Esophagus squamous epithelium (tissue), 5 donors: ENCODE measurements at regions not wholly inside any gene's neighbourhood (a gene's known extent, or its start where the extent isn't known, plus 50 kb on each side); places are given as distances from the start of the nearest gene placed in this dataset.

ENCODE experiments used
- DNase-seq: peaks from one replicate; lab custom pipeline; 2025; lab: John Stamatoyannopoulos, UW
- H3K27ac ChIP-seq, 4 donors: fragments of 200-600 bp; sonication (generic); one replicate each; pipeline ENCODE4 v1.5.1; 2016 to 2019; ENCODE audit warnings: mild to moderate bottlenecking in 1 of 4
- H3K27me3 ChIP-seq, 4 donors: fragments of 200-600 bp; sonication (generic); 1 replicate in 3 of 4; 2 replicates in 1 of 4; pipeline versions ENCODE4 v1.5.1 to v1.6.0; 2017 to 2021; ENCODE audit warnings: antibody characterized with exemption in 1 of 4
- H3K36me3 ChIP-seq, 3 donors: fragments of 200-600 bp; sonication (generic); one replicate each; pipeline ENCODE4 v1.5.1; 2016 to 2019
- H3K4me1 ChIP-seq, 3 donors: fragments of 200-600 bp; sonication (generic); one replicate each; pipeline ENCODE4 v1.5.1; 2017 to 2019
- H3K4me3 ChIP-seq, 4 donors: fragments of 200-600 bp; sonication (generic); 1 replicate in 3 of 4; 2 replicates in 1 of 4; pipeline ENCODE4 v1.5.1; 2016 to 2019; ENCODE audit warnings: mild to moderate bottlenecking in 2 of 4, moderate library complexity in 1 of 4
- H3K9me3 ChIP-seq, 3 donors: fragments of 200-600 bp; sonication (generic); one replicate each; pipeline ENCODE4 v1.5.1; 2016 to 2019
- POLR2A ChIP-seq, 4 donors: fragments of 450-650 bp; IDR thresholded peaks; one replicate each; pipeline ENCODE4 v1.6.1; 2017; ENCODE audit warnings: antibody characterized with exemption in 4 of 4, mild to moderate bottlenecking in 4 of 4, moderate library complexity in 3 of 4
- WGBS, 2 donors: methylation state at CpG; one replicate each; pipeline ENCODE4 v1.1.5; 2018; 5-methylcytosine and 5-hydroxymethylcytosine counted together
- intact Hi-C: fragments of 100-400 bp; cut with DNase I; formaldehyde crosslinking; loops from one replicate; pipeline ENCODE4 v1.15.0; 2022
- TF ChIP-seq, protein P1 (sequence below), 6 experiments: fragments of 450-650 bp in 4 of 6; fragments of 200-600 bp in 2 of 6; sonication (generic) in 2 of 6; IDR thresholded peaks; one replicate each; pipeline ENCODE4 v1.5.1; 2016 to 2019; ENCODE audit warnings: antibody characterized with exemption in 6 of 6, mild to moderate bottlenecking in 4 of 6, moderate library complexity in 4 of 6
- donor health status: DM: yes; HTN: yes; CAD: no.

DNA sequence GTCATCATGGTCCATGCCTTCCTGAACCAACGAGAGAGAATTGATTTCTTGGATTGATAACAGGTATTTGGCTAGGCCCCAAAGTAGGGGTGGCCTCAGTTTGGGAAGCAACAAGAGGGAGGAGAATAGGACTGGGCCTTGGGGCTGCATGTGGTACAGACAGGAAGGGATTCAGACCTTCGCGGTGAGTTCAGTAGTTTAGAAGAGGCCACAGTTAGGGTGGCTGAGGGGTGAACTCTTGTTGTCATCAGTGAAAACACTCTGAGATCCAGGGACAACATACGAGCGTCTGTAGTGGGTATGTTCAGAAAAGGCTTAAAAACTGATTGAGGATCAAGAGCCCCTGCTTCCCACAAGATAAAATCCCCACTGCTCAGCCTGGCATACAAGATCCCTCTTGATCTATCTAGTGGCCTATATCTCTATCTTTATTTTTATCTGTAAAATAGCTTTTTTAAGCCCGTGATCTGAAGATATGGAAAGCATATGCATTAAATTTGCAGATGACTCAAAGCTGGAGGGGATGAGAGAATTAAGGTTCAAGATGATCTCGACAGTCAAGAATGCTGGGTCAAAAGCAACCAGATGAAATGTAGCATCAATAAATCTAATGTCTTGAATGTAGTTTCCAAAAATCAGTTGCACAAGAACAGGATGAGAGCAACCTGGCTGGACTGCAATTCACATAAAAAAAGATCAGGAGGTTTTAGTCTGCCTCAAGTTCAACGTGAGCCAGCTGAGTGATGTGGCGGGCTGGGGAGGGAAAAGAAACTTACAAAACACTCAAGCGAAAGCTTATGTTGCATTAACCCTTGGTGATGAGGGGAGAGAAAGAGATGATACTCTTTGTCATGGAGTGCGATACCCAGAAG lies 221.1 kb upstream of the TLE3 start:
- Histone ChIP-seq H3K27me3 (no peaks in the 10 kb centered on the region), H3K4me1 (peaks cover 8 to 43% (median 12%) of the 10 kb centered on the region in 3 donors), H3K36me3 (no peaks in the 10 kb centered on the region), H3K27ac (no peak overlapping the region), H3K9me3 (no peaks in the 10 kb centered on the region), H3K4me3 (no peak overlapping the region)
- TF ChIP-seq POLR2A (IDR thresholded peaks at IDR 0.05) = no peak
- TF ChIP-seq, protein P1, sequence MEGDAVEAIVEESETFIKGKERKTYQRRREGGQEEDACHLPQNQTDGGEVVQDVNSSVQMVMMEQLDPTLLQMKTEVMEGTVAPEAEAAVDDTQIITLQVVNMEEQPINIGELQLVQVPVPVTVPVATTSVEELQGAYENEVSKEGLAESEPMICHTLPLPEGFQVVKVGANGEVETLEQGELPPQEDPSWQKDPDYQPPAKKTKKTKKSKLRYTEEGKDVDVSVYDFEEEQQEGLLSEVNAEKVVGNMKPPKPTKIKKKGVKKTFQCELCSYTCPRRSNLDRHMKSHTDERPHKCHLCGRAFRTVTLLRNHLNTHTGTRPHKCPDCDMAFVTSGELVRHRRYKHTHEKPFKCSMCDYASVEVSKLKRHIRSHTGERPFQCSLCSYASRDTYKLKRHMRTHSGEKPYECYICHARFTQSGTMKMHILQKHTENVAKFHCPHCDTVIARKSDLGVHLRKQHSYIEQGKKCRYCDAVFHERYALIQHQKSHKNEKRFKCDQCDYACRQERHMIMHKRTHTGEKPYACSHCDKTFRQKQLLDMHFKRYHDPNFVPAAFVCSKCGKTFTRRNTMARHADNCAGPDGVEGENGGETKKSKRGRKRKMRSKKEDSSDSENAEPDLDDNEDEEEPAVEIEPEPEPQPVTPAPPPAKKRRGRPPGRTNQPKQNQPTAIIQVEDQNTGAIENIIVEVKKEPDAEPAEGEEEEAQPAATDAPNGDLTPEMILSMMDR (IDR thresholded peaks at IDR 0.05) = no peak
- DNase-seq = no peak
- intact Hi-C loops = no loop called here
- 57 to 69% methylated on average over 11 of the region's 11 CpGs for WGBS, 2 donors

DNA sequence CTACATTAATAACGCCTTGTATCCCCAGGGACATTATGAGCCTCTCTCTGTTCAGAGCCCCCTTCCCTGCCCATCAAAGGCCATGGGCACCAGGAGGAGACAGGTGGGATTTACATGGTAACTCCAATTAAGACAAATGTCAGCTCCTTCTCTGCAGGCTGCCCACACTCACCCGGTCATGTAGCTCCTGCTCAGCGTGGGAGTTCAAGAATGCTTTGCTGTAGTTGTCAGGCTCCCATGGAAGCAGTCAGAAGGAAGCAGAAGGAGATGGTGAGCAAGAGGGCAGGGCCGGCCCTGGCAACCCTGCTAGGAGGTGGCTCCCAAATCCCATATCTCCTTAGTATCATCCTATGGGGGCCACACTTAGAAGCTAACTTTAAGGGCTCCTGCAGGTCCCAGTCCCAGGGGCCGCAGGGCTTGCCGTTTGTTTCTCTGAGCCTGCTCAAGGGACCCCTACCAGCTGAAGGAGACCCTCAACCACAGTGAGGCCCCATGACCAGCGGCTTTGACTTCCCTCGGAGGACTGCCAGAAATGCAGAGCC lies 218.4 kb upstream of the TLE3 start:
- no peak for DNase-seq
- Histone ChIP-seq H3K4me3 (no peak overlapping the region), H3K9me3 (no peaks in the 10 kb centered on the region), H3K27ac (no peak overlapping the region), H3K27me3 (peaks cover 0 to 14% (median 0%) of the 10 kb centered on the region in 4 donors), H3K36me3 (no peaks in the 10 kb centered on the region), H3K4me1 (peaks cover 0 to 16% (median under 1%) of the 10 kb centered on the region in 3 donors)
- TF ChIP-seq POLR2A (IDR thresholded peaks at IDR 0.05) = no peak
- TF ChIP-seq, protein P1 (IDR thresholded peaks at IDR 0.05) = no peak
- WGBS, 2 donors = 87 to 97% methylated on average over 3 to 6 of the region's 8 CpGs
- intact Hi-C loops = no loop called here

DNA sequence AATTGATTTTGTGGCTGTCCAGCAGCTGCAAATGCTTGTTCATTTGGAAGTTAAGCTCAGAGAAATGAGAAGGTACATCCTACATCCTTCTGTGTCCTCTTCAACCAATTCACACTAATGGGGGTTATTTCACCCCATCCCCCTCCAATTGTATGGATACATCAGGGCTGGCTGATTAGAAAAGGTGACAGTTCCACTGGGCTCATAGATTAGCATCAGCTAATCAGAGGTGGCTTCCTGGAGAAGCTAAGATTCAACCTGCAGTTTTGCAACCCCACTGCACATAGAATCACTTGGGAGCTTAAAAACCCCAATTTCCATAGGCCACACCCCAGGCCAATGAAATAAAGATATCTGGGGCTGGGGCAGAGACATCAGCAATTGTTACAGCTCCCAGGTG lies 217.7 kb upstream of the TLE3 start:
- Histone ChIP-seq H3K4me3 (no peak overlapping the region), H3K27me3 (peaks cover 0 to 14% (median 0%) of the 10 kb centered on the region in 4 donors), H3K27ac (no peak overlapping the region), H3K36me3 (no peaks in the 10 kb centered on the region), H3K9me3 (no peaks in the 10 kb centered on the region), H3K4me1 (peaks cover 0 to 9% (median 0%) of the 10 kb centered on the region in 3 donors)
- TF ChIP-seq POLR2A (IDR thresholded peaks at IDR 0.05) = no peak
- TF ChIP-seq, protein P1 (IDR thresholded peaks at IDR 0.05) = no peak
- DNase-seq = no peak
- intact Hi-C loops = no loop called here

DNA sequence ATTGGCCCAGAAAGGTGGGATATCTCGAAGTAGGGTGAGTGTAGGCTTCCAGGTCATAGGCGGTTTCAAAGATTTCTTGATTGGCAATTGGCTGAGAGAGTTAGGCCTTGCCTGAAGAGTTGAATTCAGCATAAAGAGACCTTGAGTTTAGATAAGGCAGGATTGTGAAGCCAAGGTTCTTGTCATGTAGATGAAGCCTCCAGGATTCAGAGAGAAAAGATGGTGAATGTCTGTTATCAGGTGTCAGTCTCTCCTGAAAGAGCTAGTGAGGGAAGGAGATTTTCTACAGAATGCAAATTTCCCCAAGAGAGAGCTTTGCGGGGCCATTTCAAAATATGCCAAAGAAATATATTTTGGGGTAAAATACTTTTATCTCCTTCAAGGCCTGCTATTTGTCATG lies 217.0 kb upstream of the TLE3 start:
- H3K36me3 ChIP-seq = no peaks in the 10 kb centered on the region
- H3K27ac ChIP-seq = no peak overlapping the region
- no peak for DNase-seq
- H3K9me3 ChIP-seq = no peaks in the 10 kb centered on the region
- 92 to 93% methylated on average over 3 of the region's 3 CpGs for WGBS, 2 donors
- peaks cover 0 to 19% (median 0%) of the 10 kb centered on the region in 4 donors for H3K27me3 ChIP-seq
- no peak overlapping the region for H3K4me3 ChIP-seq
- intact Hi-C loops = no loop called here
- no peak for TF ChIP-seq POLR2A (IDR thresholded peaks at IDR 0.05)
- TF ChIP-seq, protein P1 (IDR thresholded peaks at IDR 0.05) = no peak
- peaks cover 0 to 5% (median 0%) of the 10 kb centered on the region in 3 donors for H3K4me1 ChIP-seq

DNA sequence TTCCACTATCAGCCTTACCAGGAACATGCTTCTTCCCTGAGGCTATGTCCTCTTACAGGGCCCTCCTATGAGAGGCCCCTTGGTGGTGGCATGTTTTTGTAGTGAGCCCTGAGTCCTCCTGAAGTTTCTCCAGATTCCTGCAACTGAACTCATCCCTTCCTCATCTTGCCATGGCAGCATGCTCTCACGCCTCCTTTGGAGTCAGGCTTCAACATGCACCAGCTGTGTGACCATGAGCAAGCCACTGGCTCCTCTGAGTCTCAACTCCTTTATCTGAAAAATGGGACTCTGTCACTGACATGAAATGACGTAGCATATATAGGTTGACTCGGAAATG lies 216.3 kb upstream of the TLE3 start:
- TF ChIP-seq, protein P1 (IDR thresholded peaks at IDR 0.05) = no peak
- TF ChIP-seq POLR2A (IDR thresholded peaks at IDR 0.05) = no peak
- peaks cover 0 to 26% (median 0%) of the 10 kb centered on the region in 4 donors for H3K27me3 ChIP-seq
- H3K27ac ChIP-seq = no peak overlapping the region
- H3K4me3 ChIP-seq = no peak overlapping the region
- H3K36me3 ChIP-seq = no peaks in the 10 kb centered on the region
- DNase-seq = no peak
- H3K9me3 ChIP-seq = no peaks in the 10 kb centered on the region
- H3K4me1 ChIP-seq = no peaks in the 10 kb centered on the region
- intact Hi-C loops = no loop called here
- 88 to 100% methylated on average over 3 of the region's 3 CpGs for WGBS, 2 donors
